SU-DHL-6 (cell line): ENCODE measurements at regions not wholly inside any gene's neighbourhood (a gene's known extent, or its start where the extent isn't known, plus 50 kb on each side); places are given as distances from the start of the nearest gene placed in this dataset.
"Not testable (repeated sequence)": the region's sequence is repeated elsewhere in the genome, so short reads cannot be mapped to it uniquely, and the experiment has no call there.

Source experiments
- CTCF ChIP-seq: fragments of 200-600 bp; sonication (generic); IDR thresholded peaks from one replicate; pipeline ENCODE4 v1.5.1; 2017; ENCODE audit warnings: antibody characterized with exemption, mild to moderate bottlenecking, low read length, moderate library complexity; ENCODE audit not compliant: insufficient read depth, poor library complexity, severe bottlenecking
- EZH2phosphoT487 ChIP-seq: fragments of 200-600 bp; sonication (generic), shearing (Covaris generic); conservative IDR thresholded peaks from 2 replicates; pipeline ENCODE4 v1.6.1; 2018; ENCODE audit warnings: mild to moderate bottlenecking, antibody characterized with exemption, low read length, moderate library complexity, mixed read lengths

GRCh38 chr5:130996720-130997119 is 168.3 kb downstream of the HINT1 start:
- TF ChIP-seq CTCF, EZH2phosphoT487: not testable (repeated sequence)
